ENCODE measurements at regions not wholly inside any gene's neighbourhood (a gene's known extent, or its start where the extent isn't known, plus 50 kb on each side); places are given as distances from the start of the nearest gene placed in this dataset.

GRCh38 chr4:178838776-178839175, 1396.5 kb upstream of the AGA start:
- no peak for DNase-seq

GRCh38 chr4:178856139-178856800, 1414.0 kb upstream of the AGA start:
- no peak for DNase-seq

DNA sequence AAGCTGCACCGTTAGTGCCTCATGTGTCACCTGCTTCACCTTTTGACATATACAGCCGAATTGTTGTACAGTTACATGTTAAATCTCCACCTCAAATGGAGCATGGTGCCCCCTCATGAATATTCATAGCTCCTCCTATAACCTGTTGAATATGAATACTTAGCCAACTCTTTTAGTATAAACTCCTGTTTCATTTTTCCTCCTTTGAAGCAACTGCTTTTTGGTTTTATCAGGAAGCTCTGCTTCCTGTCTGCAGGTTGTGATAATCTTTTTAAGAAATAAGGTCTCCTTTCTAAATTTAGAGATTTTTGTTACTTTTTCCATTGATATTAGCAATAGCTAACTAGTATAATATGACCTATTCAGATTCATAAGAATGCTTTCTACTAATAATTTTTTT, 1429.2 kb upstream of the AGA start:
- no peak for DNase-seq

- no peak for DNase-seq
Measured at GRCh38 chr4:178881937-178882336, 1439.7 kb upstream of the AGA start.

- DNase-seq = no peak
Measured at GRCh38 chr4:178894126-178894525, 1451.9 kb upstream of the AGA start.

DNA sequence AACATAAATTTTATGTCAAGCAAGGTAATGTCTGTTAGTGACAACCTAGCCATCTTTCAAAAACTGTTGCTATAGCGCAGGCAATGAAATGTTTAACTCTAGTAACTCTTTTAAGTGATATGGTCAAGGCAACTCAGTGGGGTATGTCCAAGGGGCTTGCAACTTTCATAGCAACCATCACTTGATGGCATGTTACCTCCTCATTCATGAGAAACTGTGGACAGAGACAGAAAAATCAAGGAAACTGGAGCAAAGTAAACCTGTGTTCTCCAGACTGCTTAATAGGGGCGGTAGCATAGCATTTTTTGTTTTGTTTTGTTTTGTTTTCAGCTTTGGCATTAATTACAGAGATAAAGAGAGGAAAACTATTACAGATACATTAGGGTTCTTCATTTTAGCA, 1456.8 kb upstream of the AGA start:
- DNase-seq = no peak

DNA sequence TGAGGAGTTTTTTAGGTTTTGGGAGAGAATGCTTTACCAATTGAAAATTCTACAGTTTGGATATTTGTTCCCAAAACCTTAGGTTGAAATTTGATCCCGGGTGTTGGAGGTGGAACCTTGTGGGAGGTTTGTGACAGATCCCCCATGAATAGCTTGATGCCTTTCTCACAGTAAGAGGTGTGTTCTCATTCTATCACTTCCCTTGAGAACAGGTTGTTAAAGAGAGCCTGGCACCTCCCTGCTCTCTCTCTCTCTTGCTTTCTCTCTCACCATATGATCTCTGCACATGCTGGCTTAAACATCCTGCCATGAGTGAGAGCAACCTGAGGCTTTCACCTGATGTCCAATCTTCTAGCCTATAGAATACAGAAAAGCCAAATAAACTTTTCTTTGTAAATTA, 1475.5 kb upstream of the AGA start:
- no peak for DNase-seq

DNA sequence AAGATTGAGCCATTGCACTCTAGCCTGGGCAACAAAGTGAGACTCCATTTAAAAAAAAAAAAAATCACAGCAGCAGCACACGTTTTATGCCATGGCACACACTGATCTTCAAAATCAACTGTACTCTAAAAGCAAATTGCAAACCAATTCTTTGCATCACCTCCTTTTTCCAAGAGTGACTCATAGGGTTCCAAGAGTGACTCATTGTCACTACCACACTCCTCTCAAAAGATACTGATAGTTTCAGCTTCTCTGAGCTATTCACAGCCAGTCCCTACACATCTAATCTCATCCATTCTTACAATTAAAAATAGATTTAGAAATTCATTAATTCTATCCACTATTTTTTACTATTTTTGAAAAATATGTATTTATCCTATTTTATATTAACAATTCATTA, 1494.9 kb upstream of the AGA start:
- DNase-seq = no peak

DNA sequence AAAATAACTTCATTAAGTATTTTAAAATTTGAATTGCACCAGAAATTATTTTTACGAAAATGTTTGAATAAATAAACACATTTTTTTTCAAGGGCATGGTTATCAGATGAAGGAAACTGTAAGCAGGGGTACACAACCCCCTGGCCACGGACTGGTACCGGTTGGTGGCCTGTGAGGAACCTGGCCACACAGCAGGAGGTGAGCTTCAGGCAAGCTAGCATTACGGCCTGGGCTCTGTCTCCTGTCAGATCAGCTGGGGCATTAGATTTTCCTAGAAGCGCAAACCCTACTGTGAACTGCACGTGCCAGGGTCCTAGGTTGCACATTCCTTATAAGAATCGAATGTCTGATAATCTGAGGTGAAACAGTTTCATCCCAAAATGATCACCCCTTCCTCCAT, 1499.7 kb upstream of the AGA start:
- no peak for DNase-seq

GRCh38 chr4:178953447-178954120, 1511.3 kb upstream of the AGA start:
- DNase-seq = no peak

GRCh38 chr4:178955614-178956013, 1513.4 kb upstream of the AGA start:
- no peak for DNase-seq

DNA sequence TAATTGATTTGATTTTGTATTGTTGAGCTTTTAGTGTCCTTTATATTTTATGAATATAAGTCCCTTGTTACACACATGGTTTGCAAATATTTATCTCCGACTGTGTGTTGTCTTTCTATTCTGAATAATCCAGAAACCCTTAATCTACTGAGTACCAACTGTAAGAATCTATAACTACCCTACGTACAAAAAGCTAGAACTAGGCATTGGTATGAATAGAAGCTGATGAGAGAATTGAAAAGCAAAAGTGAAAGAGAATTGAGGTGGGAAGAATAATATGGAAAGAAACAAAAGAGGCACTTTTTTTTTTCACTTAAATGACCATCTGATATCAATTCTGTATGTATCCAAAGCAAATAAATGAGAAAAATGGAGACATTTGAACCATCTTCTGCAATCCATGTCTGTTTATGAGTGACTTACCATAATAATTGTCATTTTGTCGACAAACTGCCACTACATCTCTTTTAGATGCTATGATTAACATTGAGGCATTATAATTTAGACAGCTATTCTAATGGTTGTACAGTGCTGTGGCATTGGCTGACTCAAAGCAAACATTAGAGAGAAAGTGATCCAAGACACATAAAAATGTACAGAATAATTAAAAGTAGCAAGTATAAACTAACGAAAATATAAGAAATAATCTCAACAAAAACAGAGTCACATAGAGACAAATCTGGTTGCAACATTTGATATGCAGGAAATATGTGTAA, 1516.6 kb upstream of the AGA start:
- no peak for DNase-seq

- DNase-seq = no peak
Measured at GRCh38 chr4:178963446-178964045, 1521.3 kb upstream of the AGA start.

GRCh38 chr4:178966644-178967043, 1524.4 kb upstream of the AGA start:
- no peak for DNase-seq

GRCh38 chr4:178970433-178971140, 1528.3 kb upstream of the AGA start:
- no peak for DNase-seq

DNA sequence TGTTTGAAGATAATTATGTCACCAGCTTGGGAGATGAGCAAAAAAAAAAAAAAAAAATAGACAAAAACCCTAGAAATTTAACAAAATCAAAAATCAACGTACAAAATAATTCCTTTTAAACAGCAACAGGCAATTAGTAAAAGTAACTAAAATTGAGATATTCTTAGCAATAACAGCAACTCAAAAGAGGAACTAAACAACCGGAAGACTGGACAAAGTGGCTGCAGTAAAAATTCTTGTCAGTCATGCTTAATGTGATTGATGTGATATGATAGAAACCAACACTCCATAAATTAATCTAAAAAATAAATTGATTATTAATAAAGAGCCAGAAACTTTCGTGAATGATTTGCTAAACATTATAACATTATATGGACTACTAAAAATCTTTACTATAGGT, 1534.6 kb upstream of the AGA start:
- DNase-seq = peak; percentile 36

GRCh38 chr4:178993306-178993705, 1551.1 kb upstream of the AGA start:
- DNase-seq = no peak

DNA sequence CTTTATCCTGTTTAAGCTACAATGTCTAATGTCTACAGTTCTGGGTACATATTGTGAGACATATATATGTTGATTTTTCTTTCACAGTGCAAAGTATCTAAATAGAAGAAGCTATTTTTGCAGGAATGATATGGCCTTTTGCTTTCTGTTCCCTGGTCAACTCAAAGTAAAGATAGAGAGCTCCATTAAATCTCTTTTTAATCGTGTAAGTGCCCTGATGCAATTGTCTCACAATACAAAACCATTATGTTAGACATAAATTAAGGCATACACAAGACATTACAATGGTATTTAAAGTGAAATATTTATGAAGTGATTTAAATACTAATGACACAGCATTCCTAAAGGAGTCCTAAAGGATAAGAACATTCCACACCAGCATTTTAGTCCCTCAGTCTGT, 1559.7 kb upstream of the AGA start:
- no peak for DNase-seq

GRCh38 chr4:179007755-179008154, 1565.5 kb upstream of the AGA start:
- DNase-seq = no peak

GRCh38 chr4:179017581-179017980, 1575.3 kb upstream of the AGA start:
- no peak for DNase-seq

- no peak for DNase-seq
Measured at GRCh38 chr4:179027569-179027968, 1585.3 kb upstream of the AGA start.

DNA sequence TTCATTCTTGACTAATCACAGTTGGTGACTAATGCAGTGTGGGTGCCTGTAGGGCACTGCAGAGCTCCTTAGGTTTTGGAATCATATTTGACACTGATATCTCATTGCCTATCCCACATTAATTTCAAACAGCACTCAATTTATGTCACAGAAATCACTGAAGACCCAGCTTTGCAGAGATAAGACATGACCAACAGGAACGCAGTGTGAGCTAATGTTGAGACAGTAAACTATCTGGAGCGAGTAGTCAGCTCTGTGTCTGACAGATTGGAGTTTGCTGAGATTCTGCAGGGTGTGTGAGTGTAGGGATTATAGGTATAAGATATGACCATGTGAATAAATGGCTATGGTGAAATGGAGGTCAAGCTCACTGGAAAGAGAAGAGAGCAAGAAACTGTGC, 1586.1 kb upstream of the AGA start:
- no peak for DNase-seq

GRCh38 chr4:179029683-179030082, 1587.4 kb upstream of the AGA start:
- no peak for DNase-seq
